NCI-H1436 (cell line): ENCODE measurements at regions not wholly inside any gene's neighbourhood (a gene's known extent, or its start where the extent isn't known, plus 50 kb on each side); places are given as distances from the start of the nearest gene placed in this dataset.

ENCODE experiments used
- DNase-seq: peaks from one replicate; lab custom pipeline; 2025; lab: John Stamatoyannopoulos, UW

DNA sequence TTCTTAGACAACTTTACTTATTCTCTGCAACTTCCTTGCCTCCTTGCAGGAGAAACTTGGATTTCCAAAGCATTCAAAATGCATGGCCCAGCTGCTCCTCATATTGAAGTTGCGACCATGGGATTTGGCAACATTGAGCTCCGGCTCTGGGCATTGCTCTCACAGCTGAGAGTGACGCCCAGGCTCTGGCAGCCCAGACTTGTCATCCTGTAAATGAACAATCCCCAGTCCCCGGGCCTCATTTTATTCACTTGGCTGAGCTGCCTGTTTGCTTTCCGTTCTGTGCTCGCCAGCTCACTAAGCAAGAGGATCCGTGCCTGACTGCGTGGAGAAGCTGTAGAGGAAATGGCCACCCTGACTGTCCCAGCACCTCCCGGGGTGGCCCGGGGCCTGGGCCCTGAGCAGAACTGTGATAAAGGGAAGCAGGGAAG is 119.5 kb upstream of the CD93 start:
- DNase-seq = no peak

DNA sequence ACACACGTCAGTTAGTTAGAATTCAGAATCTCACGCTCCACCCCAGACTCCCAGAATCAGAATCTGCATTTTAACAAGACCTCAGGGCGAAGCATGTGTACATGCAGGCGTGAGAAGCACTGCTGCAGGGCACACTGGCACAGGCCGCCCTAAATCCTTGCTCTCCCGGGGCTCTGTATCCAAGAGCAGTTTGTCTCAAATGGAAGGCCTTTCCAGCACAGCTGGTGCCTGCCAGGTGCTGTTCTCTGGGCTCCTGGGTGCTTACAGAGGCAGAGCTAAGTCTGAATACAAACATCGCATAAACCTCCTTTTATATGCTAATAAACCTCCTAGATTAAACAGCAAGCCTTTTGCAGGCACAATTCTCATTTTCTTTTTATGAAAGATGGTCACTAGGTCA is 119.1 kb upstream of the CD93 start:
- DNase-seq = no peak

DNA sequence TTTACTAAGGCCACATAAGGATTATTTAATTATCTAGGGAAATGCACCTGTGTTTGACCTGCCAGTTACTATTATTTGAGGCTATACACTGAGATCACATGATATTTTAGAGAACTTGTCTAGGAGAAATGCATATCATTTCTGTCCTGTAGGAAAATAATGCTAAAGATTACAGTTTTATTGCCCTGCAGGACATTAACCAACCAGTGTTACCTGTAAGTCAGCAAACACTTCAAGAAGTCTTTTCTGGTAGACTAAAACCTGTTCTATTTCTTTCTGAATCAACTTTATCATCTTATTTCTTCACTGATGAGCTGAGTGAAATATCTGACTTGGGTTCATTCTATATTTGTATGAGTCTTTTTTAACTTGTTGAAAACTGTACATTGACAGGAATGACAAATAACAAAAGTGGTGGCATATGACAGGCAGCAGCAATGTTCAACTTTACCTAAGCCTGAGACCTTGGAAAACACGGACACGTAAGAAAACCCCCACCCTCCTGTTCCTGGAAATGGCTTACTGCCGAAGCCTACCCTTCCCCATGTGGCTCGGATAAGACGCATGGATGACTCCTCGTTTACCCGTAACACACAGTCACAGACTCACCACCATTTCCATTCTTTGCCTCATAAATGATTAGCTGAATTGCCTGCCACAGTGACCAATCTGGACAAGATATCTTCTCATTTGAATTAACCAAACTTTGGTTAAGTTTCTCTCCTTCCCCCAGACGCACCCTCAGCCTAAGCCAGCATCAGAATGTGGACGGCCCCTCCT is 118.0 kb upstream of the CD93 start:
- DNase-seq = no peak

DNA sequence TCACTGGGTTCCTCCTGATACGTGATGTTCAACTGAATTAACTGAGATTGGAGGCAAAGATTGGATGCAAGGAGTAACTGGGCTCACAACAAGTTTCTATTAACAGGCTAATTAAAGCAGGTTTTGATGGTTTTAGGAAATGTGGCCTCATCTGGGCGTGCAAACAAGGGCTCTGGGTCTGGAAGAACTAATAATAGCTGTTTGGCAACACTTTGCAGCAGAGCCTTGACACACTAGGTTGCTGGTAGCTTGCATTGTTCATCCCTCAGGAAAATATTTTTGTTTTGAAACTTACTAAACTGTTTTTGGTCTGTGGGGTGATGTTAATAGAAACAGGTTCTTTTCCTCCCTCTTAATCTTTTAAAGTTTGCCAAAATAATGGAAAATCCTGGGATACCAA is 117.2 kb upstream of the CD93 start:
- DNase-seq = no peak

DNA sequence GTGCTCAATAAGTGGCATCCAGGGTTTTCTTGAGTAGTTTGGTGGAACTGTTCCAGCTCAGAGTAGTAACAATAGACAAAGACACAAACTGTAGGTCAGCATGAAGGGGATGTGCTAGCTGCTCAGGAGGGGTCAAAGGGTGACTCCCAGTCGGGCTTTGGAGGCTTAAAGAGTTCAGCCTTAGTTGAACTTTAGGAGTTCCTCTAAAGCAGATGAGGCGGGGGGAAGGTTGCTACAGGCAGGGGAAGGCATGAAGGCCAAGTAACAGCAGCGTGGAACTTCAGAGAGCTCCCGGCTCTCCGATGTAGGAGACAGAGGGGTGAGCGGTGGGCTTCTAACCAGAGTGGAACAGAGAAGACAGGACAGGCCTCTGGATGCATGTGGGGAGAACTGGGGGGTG is 115.5 kb upstream of the CD93 start:
- DNase-seq = no peak

DNA sequence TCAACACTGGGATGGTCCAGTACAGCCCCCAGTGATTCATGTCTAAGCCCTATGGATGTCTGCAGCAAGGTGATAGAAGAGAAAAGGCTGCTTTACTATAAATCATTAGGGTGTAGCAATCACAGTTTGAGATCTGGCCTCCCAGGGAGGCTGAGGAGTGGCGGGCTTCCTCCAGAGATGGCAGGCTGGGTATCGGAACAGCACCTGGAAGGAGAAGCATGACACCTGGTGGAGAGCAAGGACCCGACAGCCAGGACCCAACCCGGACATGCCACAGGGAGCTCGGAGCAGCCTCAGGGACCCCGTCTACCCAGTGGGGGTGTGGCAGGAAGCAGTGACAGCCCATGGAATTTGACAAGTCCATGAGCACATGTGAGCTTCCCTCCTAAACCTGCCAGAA is 114.8 kb upstream of the CD93 start:
- peak; percentile 9 for DNase-seq

- DNase-seq = no peak
Observed at GRCh38 chr20:23200413-23200812, 114.3 kb upstream of the CD93 start.

DNA sequence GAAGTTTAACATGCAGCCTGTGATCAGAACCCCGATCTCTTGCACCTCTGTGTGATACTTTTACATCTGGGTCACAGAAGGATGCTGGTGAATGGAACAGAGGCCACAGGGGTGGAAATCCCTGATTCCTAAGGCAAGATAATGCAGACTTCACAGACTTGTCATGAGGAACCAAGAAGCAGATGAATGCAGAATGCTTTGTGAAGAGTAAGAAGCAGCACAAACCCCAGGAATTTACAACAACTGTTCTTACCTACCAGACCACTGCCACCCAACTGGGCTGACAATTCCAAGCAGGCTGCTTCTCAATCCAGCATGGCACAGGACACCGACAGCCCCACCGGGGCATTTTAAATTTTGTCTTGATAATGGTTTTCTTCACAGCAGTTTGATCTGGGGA is 113.2 kb upstream of the CD93 start:
- no peak for DNase-seq

- no peak for DNase-seq
Observed at GRCh38 chr20:23198815-23199214, 112.7 kb upstream of the CD93 start.

GRCh38 chr20:23197836-23198235 is 111.7 kb upstream of the CD93 start:
- DNase-seq = no peak

- no peak for DNase-seq
Observed at GRCh38 chr20:23195636-23196035, 109.5 kb upstream of the CD93 start.

DNA sequence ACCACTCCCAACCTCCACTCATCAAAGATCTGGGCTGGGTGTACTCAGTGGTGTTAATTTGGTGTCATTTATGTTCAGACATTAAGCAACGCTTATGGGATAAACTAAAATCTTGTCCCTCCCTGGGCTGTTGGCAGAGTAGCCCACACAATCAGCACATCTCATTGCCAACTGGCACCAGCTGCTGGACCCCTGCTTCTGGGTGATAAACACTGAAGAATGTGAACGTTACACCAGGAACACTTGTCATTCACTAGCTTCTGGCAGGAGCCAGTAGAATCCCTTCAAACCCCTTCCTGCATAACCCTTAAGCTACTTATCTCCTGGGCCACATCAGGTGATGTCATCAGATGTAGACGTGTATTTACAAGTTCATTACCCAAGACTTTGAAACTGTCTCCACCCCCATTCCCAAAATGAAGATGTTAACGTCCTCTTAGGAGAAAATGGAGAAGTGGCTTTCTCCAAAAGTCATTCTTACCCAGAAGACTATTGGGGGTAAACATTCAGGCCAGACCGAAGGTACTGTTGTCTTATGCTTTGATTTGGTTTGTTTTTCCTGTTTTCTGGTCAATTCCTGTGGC is 107.8 kb upstream of the CD93 start:
- no peak for DNase-seq

- no peak for DNase-seq
Observed at GRCh38 chr20:23192469-23192868, 106.3 kb upstream of the CD93 start.

GRCh38 chr20:23190557-23190956 is 104.4 kb upstream of the CD93 start:
- no peak for DNase-seq

- no peak for DNase-seq
Observed at GRCh38 chr20:23189854-23190253, 103.7 kb upstream of the CD93 start.

GRCh38 chr20:23189341-23189740 is 103.2 kb upstream of the CD93 start:
- no peak for DNase-seq

DNA sequence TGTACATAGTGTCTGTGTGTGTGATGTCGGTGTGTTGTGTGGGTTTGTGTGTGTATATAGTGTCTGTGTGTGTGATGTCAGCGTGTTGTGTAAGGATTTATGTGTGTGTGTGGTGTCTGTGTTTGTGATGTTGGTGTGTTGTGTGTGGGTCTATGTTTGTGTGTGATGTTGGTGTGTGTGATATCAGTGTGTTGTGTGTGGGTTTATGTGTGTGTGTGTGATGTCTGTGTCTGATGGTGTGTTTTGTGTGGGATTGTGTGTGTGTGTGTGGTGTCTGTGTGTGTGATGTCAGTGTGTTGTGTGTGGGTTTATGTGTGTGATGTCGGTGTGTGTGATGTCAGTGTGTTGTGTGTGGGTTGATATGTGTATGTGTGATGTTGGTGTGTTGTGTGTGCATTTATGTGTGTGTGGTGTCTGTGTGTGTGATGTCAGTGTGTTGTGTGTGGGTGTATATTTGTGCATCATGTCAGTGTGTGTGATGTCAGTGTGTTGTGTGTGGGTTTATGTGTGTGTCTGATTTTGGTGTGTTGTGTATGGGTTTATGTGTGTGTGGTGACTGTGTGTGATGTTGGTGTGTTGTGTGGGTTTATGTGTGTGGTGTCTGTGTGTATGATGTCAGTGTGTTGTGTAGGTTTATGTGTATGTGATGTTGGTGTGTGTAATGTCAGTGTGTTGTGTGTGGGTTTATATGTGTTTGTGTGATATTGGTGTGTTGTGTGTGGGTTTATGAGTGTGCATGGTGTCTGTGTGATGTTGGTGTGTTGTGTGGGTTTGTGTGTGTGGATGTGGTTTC is 102.4 kb upstream of the CD93 start:
- no peak for DNase-seq

GRCh38 chr20:23187751-23188150 is 101.6 kb upstream of the CD93 start:
- no peak for DNase-seq

DNA sequence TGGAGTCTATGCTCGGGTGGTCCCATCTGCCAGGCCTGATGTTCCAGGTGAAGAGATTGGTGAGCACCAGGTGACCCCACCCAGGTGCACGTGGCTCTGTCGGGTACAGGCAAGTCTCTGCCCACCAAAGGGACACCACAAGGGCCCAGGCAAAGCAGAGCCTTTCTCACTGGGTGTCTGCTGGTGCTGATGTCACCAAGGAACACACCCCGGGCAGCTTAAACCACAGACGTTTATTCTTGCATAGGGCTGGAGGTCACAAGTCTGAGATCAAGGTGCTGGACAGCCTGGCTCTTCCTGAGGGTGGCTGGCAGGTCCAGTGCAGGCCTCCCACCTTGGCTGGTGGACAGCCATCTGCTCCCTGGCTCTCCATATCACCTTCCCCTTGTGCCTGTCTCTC is 100.7 kb upstream of the CD93 start:
- no peak for DNase-seq

DNA sequence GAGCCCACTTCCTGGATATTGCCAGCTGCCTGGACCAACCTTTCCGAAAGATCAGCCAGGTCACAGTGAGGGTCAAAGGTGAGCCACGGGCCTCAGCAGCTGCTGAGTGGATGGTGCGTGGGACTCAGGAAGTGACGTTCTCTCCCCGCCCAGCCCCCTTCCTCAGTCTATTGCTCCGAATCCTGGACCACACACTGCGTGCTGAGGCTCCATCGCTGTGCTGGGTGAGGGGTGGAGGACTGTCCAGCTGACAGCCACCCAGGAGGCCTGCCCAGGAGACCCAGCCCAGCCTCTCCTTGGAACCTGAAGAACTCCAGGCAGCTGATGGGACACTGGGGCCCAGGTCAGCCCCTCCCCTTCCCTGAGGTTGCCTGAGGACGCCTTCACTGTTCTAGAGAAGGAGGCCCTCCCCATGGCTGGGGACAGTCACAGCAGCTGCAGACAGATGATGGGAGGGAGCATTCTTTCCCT is 94.4 kb upstream of the CD93 start:
- DNase-seq = no peak

- DNase-seq = no peak
Observed at GRCh38 chr20:23179766-23180403, 93.8 kb upstream of the CD93 start.

GRCh38 chr20:23178806-23179205 is 92.7 kb upstream of the CD93 start:
- DNase-seq = no peak

DNA sequence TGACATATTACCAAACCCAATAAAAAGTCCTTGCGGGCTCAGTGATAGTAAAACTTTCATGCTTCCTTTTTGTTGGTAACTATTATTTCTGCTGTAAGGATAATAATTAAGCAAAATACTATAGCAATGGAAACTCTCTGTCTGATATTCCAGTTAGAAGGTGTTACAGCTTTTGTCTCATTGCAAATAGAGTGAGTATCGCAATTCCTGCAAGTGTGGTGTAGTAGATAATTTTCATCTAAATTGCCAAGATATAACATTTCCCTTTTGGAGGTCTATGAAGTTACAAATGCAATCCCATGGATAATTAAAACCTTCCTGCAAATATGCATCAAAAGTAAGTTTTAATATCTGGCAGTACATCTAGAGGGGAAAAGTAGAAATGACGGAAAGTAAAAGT is 88.7 kb upstream of the CD93 start:
- DNase-seq = no peak
